ENCODE measurements at regions not wholly inside any gene's neighbourhood (a gene's known extent, or its start where the extent isn't known, plus 50 kb on each side); places are given as distances from the start of the nearest gene placed in this dataset.

- no peak overlapping the region for H3K9ac ChIP-seq
- H3K4me3 ChIP-seq (ENCODE audit: low read depth in 2 of 2, low read length in 1 of 2), result no peak overlapping the region
- DNase-seq, result no peak
- no peak overlapping the region for H2AFZ ChIP-seq (ENCODE audit: low read depth)
- no peaks in the 10 kb centered on the region for H3K36me3 ChIP-seq (replicated peaks in 1 of 2; ENCODE audit: control insufficient read depth in 1 of 2, insufficient read depth in 2 of 2, low read length in 1 of 2)
- 50% methylated on average over 5 of the region's 5 CpGs for WGBS (ENCODE audit: low lambda C conversion rate)
- H3K4me2 ChIP-seq, result no peak overlapping the region
- H3K4me1 ChIP-seq (ENCODE audit: control insufficient read depth in 1 of 2, insufficient read depth in 2 of 2, low read depth in 1 of 2, low read length in 1 of 2), result no peaks in the 10 kb centered on the region
- ChIA-PET CTCF (interaction anchor here (1.1 kb wide), 1 partner anchor 471 kb away, joined by 4 read pairs; no protein-coding TSS in a partner anchor), POLR2A (no interaction called here)
- no peaks in the 10 kb centered on the region for H3F3A ChIP-seq (replicated peaks; ENCODE audit: insufficient read depth)
- no peaks in the 10 kb centered on the region for H3K79me2 ChIP-seq (ENCODE audit: insufficient read depth)
- peaks cover under 1% of the 10 kb centered on the region; the same call in 1 of the 2 replicates for H3K9me3 ChIP-seq
- H4K20me1 ChIP-seq (ENCODE audit: insufficient read depth), result no peaks in the 10 kb centered on the region
- H3K27ac ChIP-seq (ENCODE audit: low read depth in 2 of 2, low read length in 1 of 2), result no peak overlapping the region
- no peak for TF ChIP-seq NFIC (IDR thresholded peaks at IDR 0.05; ENCODE audit: borderline replicate concordance)
- TF ChIP-seq PBX3 (IDR thresholded peaks at IDR 0.05), result no peak
- no peak for TF ChIP-seq EZH2phosphoT487 (IDR thresholded peaks at IDR 0.05; ENCODE audit: borderline replicate concordance, low read depth)
- TF ChIP-seq CTCF (IDR thresholded peaks at IDR 0.05), result no peak
- no peak for TF ChIP-seq CHD2 (IDR thresholded peaks at IDR 0.05; ENCODE audit: low read length, partially characterized antibody)
- TF ChIP-seq NRF1 (IDR thresholded peaks at IDR 0.05; ENCODE audit: low read depth, low read length), result no peak
- no peak for TF ChIP-seq GATA2 (CRISPR knock-in tag; IDR thresholded peaks at IDR 0.05)
- no peak for TF ChIP-seq SIN3A (IDR thresholded peaks at IDR 0.05; ENCODE audit: borderline replicate concordance, low read depth, low read length)
- no peak for TF ChIP-seq EP300 (IDR thresholded peaks at IDR 0.05; ENCODE audit: borderline replicate concordance in 1 of 2, low read depth in 1 of 2, low read length in 1 of 2)
- TF ChIP-seq TCF12 (IDR thresholded peaks at IDR 0.05), result no peak
- TF ChIP-seq ELF1 (IDR thresholded peaks at IDR 0.05), result no peak
- H3K27me3 ChIP-seq (ENCODE audit: insufficient read depth), result no peaks in the 10 kb centered on the region
- no peaks in the 10 kb centered on the region for H3K9me2 ChIP-seq
These were observed 206.6 kb upstream of the DUSP10 start for GRCh38 chr1:221948459-221948858.

- H3K27ac ChIP-seq (ENCODE audit: low read depth in 2 of 2, low read length in 1 of 2), result no peak overlapping the region
- no peak overlapping the region for H3K4me2 ChIP-seq
- no peak overlapping the region for H2AFZ ChIP-seq (ENCODE audit: low read depth)
- H3K4me3 ChIP-seq (ENCODE audit: low read depth in 2 of 2, low read length in 1 of 2), result no peak overlapping the region
- no peak for DNase-seq
- no peaks in the 10 kb centered on the region for H4K20me1 ChIP-seq (ENCODE audit: insufficient read depth)
- no peaks in the 10 kb centered on the region for H3K27me3 ChIP-seq (ENCODE audit: insufficient read depth)
- 34% methylated on average over 4 of the region's 4 CpGs for whole genome bisulfite sequencing (ENCODE audit: low lambda C conversion rate)
- no peaks in the 10 kb centered on the region for H3K36me3 ChIP-seq (replicated peaks in 1 of 2; ENCODE audit: control insufficient read depth in 1 of 2, insufficient read depth in 2 of 2, low read length in 1 of 2)
- ChIA-PET CTCF (interaction anchor here (1.1 kb wide), 1 partner anchor 470 kb away, joined by 4 read pairs; no protein-coding TSS in a partner anchor), POLR2A (no interaction called here)
- H3K9ac ChIP-seq, result no peak overlapping the region
- no peaks in the 10 kb centered on the region for H3K9me2 ChIP-seq
- peaks cover 4% of the 10 kb centered on the region; the same call in 1 of the 2 replicates for H3K9me3 ChIP-seq
- H3K79me2 ChIP-seq (ENCODE audit: insufficient read depth), result no peaks in the 10 kb centered on the region
- H3F3A ChIP-seq (replicated peaks; ENCODE audit: insufficient read depth), result no peaks in the 10 kb centered on the region
- H3K4me1 ChIP-seq (ENCODE audit: control insufficient read depth in 1 of 2, insufficient read depth in 2 of 2, low read depth in 1 of 2, low read length in 1 of 2), result no peaks in the 10 kb centered on the region
- TF ChIP-seq EP300 (IDR thresholded peaks at IDR 0.05; ENCODE audit: borderline replicate concordance in 1 of 2, low read depth in 1 of 2, low read length in 1 of 2) (no peak), RAD21 (IDR thresholded peaks at IDR 0.05; ENCODE audit: low read length) (no peak), MXI1 (IDR thresholded peaks at IDR 0.05; ENCODE audit: low read depth, low read length) (no peak), RXRA (IDR thresholded peaks at IDR 0.05; ENCODE audit: borderline replicate concordance, low read depth) (no peak), USF2 (IDR thresholded peaks at IDR 0.05; ENCODE audit: borderline replicate concordance, low read depth, low read length) (no peak), GABPA (IDR thresholded peaks at IDR 0.05; ENCODE audit: low read depth) (no peak), CHD2 (IDR thresholded peaks at IDR 0.05; ENCODE audit: low read length, partially characterized antibody) (no peak), SMC3 (IDR thresholded peaks at IDR 0.05; ENCODE audit: low read depth, low read length) (no peak), JUND (IDR thresholded peaks at IDR 0.05) (no peak), EZH2phosphoT487 (IDR thresholded peaks at IDR 0.05; ENCODE audit: borderline replicate concordance, low read depth) (no peak), TEAD4 (IDR thresholded peaks at IDR 0.05; ENCODE audit: borderline replicate concordance, insufficient read depth) (no peak), GATA2 (CRISPR knock-in tag; IDR thresholded peaks at IDR 0.05) (no peak), RFX5 (IDR thresholded peaks at IDR 0.05; ENCODE audit: low read length) (no peak), TAF1 (IDR thresholded peaks at IDR 0.05; ENCODE audit: borderline replicate concordance, low read depth, low read length) (no peak), POLR2AphosphoS5 (IDR thresholded peaks at IDR 0.05; ENCODE audit: low read depth, low read length) (no peak), ZBTB33 (IDR thresholded peaks at IDR 0.05; ENCODE audit: borderline replicate concordance, low read depth) (no peak)
These were observed 205.8 kb upstream of the DUSP10 start for GRCh38 chr1:221947731-221948130.
